SU-DHL-6 (cell line): ENCODE measurements at regions not wholly inside any gene's neighbourhood (a gene's known extent, or its start where the extent isn't known, plus 50 kb on each side); places are given as distances from the start of the nearest gene placed in this dataset.

Experiments used
- H2AFZ ChIP-seq: fragments of 200-600 bp; sonication (generic); 2 replicates; pipeline ENCODE4 v1.6.1; 2014; ENCODE audit warnings: low read depth, mild to moderate bottlenecking, moderate library complexity, mixed read lengths, antibody characterized with exemption, low read length; ENCODE audit not compliant: severe bottlenecking
- H3F3A ChIP-seq: fragments of 200-600 bp; shearing (Covaris generic); 2 replicates; pipeline ENCODE4 v1.6.0; 2016; ENCODE audit warnings: antibody characterized with exemption, mild to moderate bottlenecking; ENCODE audit not compliant: insufficient read depth
- H3K27ac ChIP-seq: fragments of 200-600 bp; sonication (generic); 2 replicates; pipeline ENCODE4 v1.5.1; 2016; ENCODE audit warnings: low read depth, mild to moderate bottlenecking, low read length, moderate library complexity, mixed read lengths
- H3K27me3 ChIP-seq: fragments of 200-600 bp; sonication (generic), shearing (Covaris generic); 2 replicates; pipeline ENCODE4 v1.6.0; 2014; ENCODE audit warnings: mild to moderate bottlenecking, low read length
- H3K36me3 ChIP-seq: fragments of 200-600 bp; sonication (generic); 2 replicates; pipeline ENCODE4 v1.6.1; 2014; ENCODE audit warnings: mild to moderate bottlenecking, low read length, mixed read lengths
- H3K4me2 ChIP-seq: fragments of 300-600, 200-600 bp; shearing (Covaris generic), sonication (generic); 2 replicates; pipeline ENCODE4 v1.6.0; 2014; ENCODE audit warnings: low read length, low read depth, mild to moderate bottlenecking; ENCODE audit not compliant: poor library complexity, severe bottlenecking
- H3K4me3 ChIP-seq: fragments of 200-600 bp; sonication (generic); 2 replicates; pipeline ENCODE4 v1.5.1; 2014; ENCODE audit warnings: antibody characterized with exemption, low read length, mild to moderate bottlenecking, mixed read lengths; ENCODE audit not compliant: insufficient read depth, poor library complexity, severe bottlenecking
- H3K79me2 ChIP-seq: fragments of 200-600 bp; sonication (generic); 2 replicates; pipeline ENCODE4 v1.6.1; 2014; ENCODE audit warnings: mild to moderate bottlenecking, low read length, moderate library complexity; ENCODE audit not compliant: insufficient read depth
- H3K9ac ChIP-seq: fragments of 200-600 bp; sonication (generic); 2 replicates; pipeline ENCODE4 v1.7.0; 2014; ENCODE audit warnings: mild to moderate bottlenecking, low read length
- H3K9me2 ChIP-seq: fragments of 200-600 bp; sonication (generic); replicated peaks from 2 replicates; pipeline ENCODE4 v1.6.1; 2014; ENCODE audit warnings: low read length; ENCODE audit not compliant: insufficient read depth
- H3K9me3 ChIP-seq: fragments of 200-600 bp; sonication (generic); 2 replicates; pipeline ENCODE4 v1.6.1; 2014; ENCODE audit warnings: low read length, mixed read lengths; ENCODE audit not compliant: insufficient read depth
- H4K20me1 ChIP-seq: fragments of 200-600 bp; sonication (generic); 2 replicates; pipeline ENCODE4 v1.6.1; 2014; ENCODE audit warnings: low read depth, mild to moderate bottlenecking, antibody characterized with exemption, low read length, moderate library complexity, mixed read lengths
- EZH2phosphoT487 ChIP-seq: fragments of 200-600 bp; sonication (generic), shearing (Covaris generic); conservative IDR thresholded peaks from 2 replicates; pipeline ENCODE4 v1.6.1; 2018; ENCODE audit warnings: mild to moderate bottlenecking, antibody characterized with exemption, low read length, moderate library complexity, mixed read lengths
- TF ChIP-seq, protein P1 (sequence below): fragments of 200-600 bp; sonication (generic); IDR thresholded peaks from one replicate; pipeline ENCODE4 v1.5.1; 2017; ENCODE audit warnings: antibody characterized with exemption, mild to moderate bottlenecking, low read length, moderate library complexity; ENCODE audit not compliant: insufficient read depth, poor library complexity, severe bottlenecking

- Histone ChIP-seq H4K20me1 (no peaks in the 10 kb centered on the region), H3K9me3 (no peaks in the 10 kb centered on the region), H3K79me2 (no peaks in the 10 kb centered on the region), H3K27ac (no peak overlapping the region), H3F3A (no peaks in the 10 kb centered on the region), H3K9me2 (no peaks in the 10 kb centered on the region), H3K36me3 (no peaks in the 10 kb centered on the region), H2AFZ (no peak overlapping the region), H3K27me3 (peaks cover 3% of the 10 kb centered on the region; the same call in 1 of the 2 replicates), H3K9ac (no peak overlapping the region), H3K4me2 (no peak overlapping the region), H3K4me3 (no peak overlapping the region)
- TF ChIP-seq, protein P1, sequence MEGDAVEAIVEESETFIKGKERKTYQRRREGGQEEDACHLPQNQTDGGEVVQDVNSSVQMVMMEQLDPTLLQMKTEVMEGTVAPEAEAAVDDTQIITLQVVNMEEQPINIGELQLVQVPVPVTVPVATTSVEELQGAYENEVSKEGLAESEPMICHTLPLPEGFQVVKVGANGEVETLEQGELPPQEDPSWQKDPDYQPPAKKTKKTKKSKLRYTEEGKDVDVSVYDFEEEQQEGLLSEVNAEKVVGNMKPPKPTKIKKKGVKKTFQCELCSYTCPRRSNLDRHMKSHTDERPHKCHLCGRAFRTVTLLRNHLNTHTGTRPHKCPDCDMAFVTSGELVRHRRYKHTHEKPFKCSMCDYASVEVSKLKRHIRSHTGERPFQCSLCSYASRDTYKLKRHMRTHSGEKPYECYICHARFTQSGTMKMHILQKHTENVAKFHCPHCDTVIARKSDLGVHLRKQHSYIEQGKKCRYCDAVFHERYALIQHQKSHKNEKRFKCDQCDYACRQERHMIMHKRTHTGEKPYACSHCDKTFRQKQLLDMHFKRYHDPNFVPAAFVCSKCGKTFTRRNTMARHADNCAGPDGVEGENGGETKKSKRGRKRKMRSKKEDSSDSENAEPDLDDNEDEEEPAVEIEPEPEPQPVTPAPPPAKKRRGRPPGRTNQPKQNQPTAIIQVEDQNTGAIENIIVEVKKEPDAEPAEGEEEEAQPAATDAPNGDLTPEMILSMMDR, result no peak
- no peak for TF ChIP-seq EZH2phosphoT487
Measured at GRCh38 chr10:111289461-111289860, 212.6 kb downstream of the ADRA2A start.

DNA sequence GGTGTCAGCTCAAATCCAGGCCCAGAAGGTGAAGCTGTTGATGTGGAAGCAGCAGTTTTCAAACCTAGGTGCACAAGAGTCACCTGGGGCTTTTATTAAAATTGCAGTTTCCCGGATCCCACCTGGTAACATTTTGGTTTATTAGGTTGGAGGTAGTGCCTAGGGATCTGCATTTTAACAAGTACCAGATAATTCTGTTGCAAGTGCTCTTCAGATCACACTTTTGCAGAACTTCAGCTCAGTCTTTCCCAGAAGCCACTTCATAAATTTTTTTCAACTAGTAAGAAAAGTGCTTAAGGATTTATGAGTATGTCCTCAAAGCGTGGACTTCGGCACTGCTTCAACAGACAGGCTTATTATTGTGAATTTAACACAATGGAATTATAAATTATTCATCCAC, 213.8 kb downstream of the ADRA2A start:
- H3F3A ChIP-seq, result no peaks in the 10 kb centered on the region
- H2AFZ ChIP-seq, result no peak overlapping the region
- H3K4me2 ChIP-seq, result no peak overlapping the region
- no peaks in the 10 kb centered on the region for H3K9me3 ChIP-seq
- no peak overlapping the region for H3K9ac ChIP-seq
- H3K79me2 ChIP-seq, result no peaks in the 10 kb centered on the region
- H3K27me3 ChIP-seq, result peaks cover 3% of the 10 kb centered on the region; the same call in 1 of the 2 replicates
- no peak overlapping the region for H3K4me3 ChIP-seq
- no peaks in the 10 kb centered on the region for H3K9me2 ChIP-seq
- no peaks in the 10 kb centered on the region for H3K36me3 ChIP-seq
- TF ChIP-seq, protein P1, result no peak
- TF ChIP-seq EZH2phosphoT487, result no peak
- H4K20me1 ChIP-seq, result no peaks in the 10 kb centered on the region
- H3K27ac ChIP-seq, result no peak overlapping the region

DNA sequence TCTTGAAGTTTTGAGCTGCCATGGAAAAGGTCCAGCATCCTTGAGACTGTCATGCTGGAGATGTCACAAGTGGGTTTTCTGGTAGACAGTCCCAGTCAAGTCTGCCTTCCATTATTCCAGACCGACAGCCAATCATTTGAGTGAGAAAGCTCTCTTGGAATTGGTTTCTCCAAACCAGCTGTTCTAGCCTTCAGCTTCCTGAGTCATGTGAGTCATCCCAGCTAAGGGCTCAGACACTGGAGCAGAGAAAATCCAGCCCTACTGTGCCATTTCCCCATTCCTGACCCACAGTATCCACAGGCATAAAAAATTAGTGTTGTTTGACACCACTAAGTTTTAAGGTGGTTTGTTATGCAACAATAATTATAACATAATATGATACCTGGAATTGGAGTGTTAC, 219.0 kb downstream of the ADRA2A start:
- Histone ChIP-seq H2AFZ (no peak overlapping the region), H3K9me3 (no peaks in the 10 kb centered on the region), H3K4me3 (no peak overlapping the region), H3K9ac (no peak overlapping the region), H4K20me1 (no peaks in the 10 kb centered on the region), H3K79me2 (no peaks in the 10 kb centered on the region), H3K27me3 (no peaks in the 10 kb centered on the region), H3K4me2 (no peak overlapping the region), H3K9me2 (no peaks in the 10 kb centered on the region), H3K36me3 (no peaks in the 10 kb centered on the region), H3F3A (no peaks in the 10 kb centered on the region), H3K27ac (no peak overlapping the region)
- TF ChIP-seq, protein P1, result no peak
- no peak for TF ChIP-seq EZH2phosphoT487
